Lung (tissue), 11 donors: ENCODE measurements at regions not wholly inside any gene's neighbourhood (a gene's known extent, or its start where the extent isn't known, plus 50 kb on each side); places are given as distances from the start of the nearest gene placed in this dataset.

Experiments used
- ATAC-seq: fragments of 200-7000 bp; cut with Tn5 transposase; one replicate; pipeline ENCODE4 v1.9.1; 2020; ENCODE audit warnings: moderate number of reproducible peaks; ENCODE audit not compliant: insufficient read depth, low FRiP score
- DNase-seq, 3 donors: peaks; one replicate each; pipeline ENCODE4 v3.0.0-alpha.2; 2013 to 2017
- H3K27ac ChIP-seq, 2 donors: one replicate each; pipeline ENCODE4 v1.5.1; 2013; ENCODE audit warnings: mild to moderate bottlenecking in 2 of 2, moderate library complexity in 2 of 2, control low read depth in 1 of 2, inconsistent platforms in 1 of 2, low read depth in 1 of 2, low read length in 1 of 2
- H3K27me3 ChIP-seq, 3 donors: one replicate each; pipeline ENCODE4 v1.5.1; 2013; ENCODE audit warnings: low read length in 2 of 3; ENCODE audit not compliant: control insufficient read depth in 3 of 3, insufficient read depth in 3 of 3
- H3K36me3 ChIP-seq, 4 donors: one replicate each; pipeline ENCODE4 v1.5.1; 2013; ENCODE audit warnings: low read length in 4 of 4, mild to moderate bottlenecking in 1 of 4, moderate library complexity in 1 of 4; ENCODE audit not compliant: control insufficient read depth in 4 of 4, insufficient read depth in 4 of 4
- H3K4me1 ChIP-seq, 5 donors: one replicate each; pipeline ENCODE4 v1.5.1; 2013; ENCODE audit warnings: low read length in 5 of 5, mild to moderate bottlenecking in 2 of 5, moderate library complexity in 1 of 5; ENCODE audit not compliant: control insufficient read depth in 5 of 5, insufficient read depth in 5 of 5
- H3K4me3 ChIP-seq: one replicate; pipeline ENCODE4 v1.5.1; 2013; ENCODE audit warnings: mild to moderate bottlenecking, control low read depth, moderate library complexity
- H3K9ac ChIP-seq, 2 donors: one replicate each; pipeline ENCODE4 v1.5.1; 2013; ENCODE audit warnings: low read length in 2 of 2, control low read depth in 1 of 2; ENCODE audit not compliant: insufficient read depth in 1 of 2
- H3K9me3 ChIP-seq, 4 donors: one replicate each; pipeline ENCODE4 v1.5.1; 2013; ENCODE audit warnings: low read length in 3 of 4, mild to moderate bottlenecking in 1 of 4, moderate library complexity in 1 of 4; ENCODE audit not compliant: control insufficient read depth in 4 of 4, insufficient read depth in 3 of 4
- CTCF ChIP-seq: IDR thresholded peaks from 2 replicates; pipeline ENCODE4 v1.5.1; 2012; ENCODE audit warnings: mild to moderate bottlenecking; ENCODE audit errors: control extremely low read depth, extremely low read depth
- WGBS, 2 donors: extraction: QIAGEN DNeasy Blood & Tissue Kit; methylation state at CpG; one replicate each; pipeline ENCODE4 v1.1.7; 2013; 5-methylcytosine and 5-hydroxymethylcytosine counted together
- donor health status: control.
- donor health status: control.
- donor health status: Bipolar disorder and iron deficiency.
- donor health status: healthy.
- donor health status: DM: yes; HTN: yes; CAD: no.

- H3K9me3 ChIP-seq: peaks cover 0 to under 1% (median 0%) of the 10 kb centered on the region in 4 donors
- no peak overlapping the region for H3K4me3 ChIP-seq
- H3K27ac ChIP-seq: no peak overlapping the region
- H3K27me3 ChIP-seq: no peaks in the 10 kb centered on the region
- DNase-seq (no peak), ATAC-seq (no peak)
- H3K9ac ChIP-seq: no peak overlapping the region
- H3K36me3 ChIP-seq: no peaks in the 10 kb centered on the region
- H3K4me1 ChIP-seq: no peaks in the 10 kb centered on the region
- TF ChIP-seq CTCF: no peak
These were observed 458.3 kb downstream of the BTBD3 start for GRCh38 chr20:12375967-12376366.

- WGBS, 2 donors: 83 to 100% methylated on average over 1 of the region's 1 CpG
- ATAC-seq (no peak), DNase-seq (no peak)
- Histone ChIP-seq H3K27me3 (no peaks in the 10 kb centered on the region), H3K9me3 (peaks cover 0 to 3% (median 0%) of the 10 kb centered on the region in 4 donors), H3K9ac (no peak overlapping the region), H3K27ac (peak overlapping the region in 1 of 2 donors; percentile 58), H3K36me3 (no peaks in the 10 kb centered on the region), H3K4me3 (no peak overlapping the region), H3K4me1 (peaks cover 0 to 2% (median 0%) of the 10 kb centered on the region in 5 donors)
- no peak for TF ChIP-seq CTCF
These were observed 466.1 kb downstream of the BTBD3 start for GRCh38 chr20:12383821-12384220.

- ATAC-seq: no peak
- Histone ChIP-seq H3K36me3 (no peaks in the 10 kb centered on the region), H3K9me3 (no peaks in the 10 kb centered on the region), H3K27ac (no peak overlapping the region), H3K27me3 (no peaks in the 10 kb centered on the region), H3K4me1 (peaks cover 0 to 2% (median 0%) of the 10 kb centered on the region in 5 donors), H3K9ac (no peak overlapping the region), H3K4me3 (no peak overlapping the region)
- 70 to 75% methylated on average over 3 of the region's 3 CpGs for WGBS, 2 donors
- DNase-seq: no peak
- no peak for TF ChIP-seq CTCF
These were observed 469.1 kb downstream of the BTBD3 start for GRCh38 chr20:12386821-12387220.

GRCh38 chr20:12391099-12391498 is 473.4 kb downstream of the BTBD3 start:
- 91 to 97% methylated on average over 1 of the region's 1 CpG for WGBS, 2 donors
- no peak for DNase-seq
- Histone ChIP-seq H3K36me3 (no peaks in the 10 kb centered on the region), H3K27ac (no peak overlapping the region), H3K4me3 (no peak overlapping the region), H3K9ac (no peak overlapping the region), H3K9me3 (peaks cover 0 to 2% (median 0%) of the 10 kb centered on the region in 4 donors), H3K27me3 (no peaks in the 10 kb centered on the region), H3K4me1 (no peaks in the 10 kb centered on the region)
- TF ChIP-seq CTCF: no peak
- no peak for ATAC-seq
